ENCODE measurements at regions not wholly inside any gene's neighbourhood (a gene's known extent, or its start where the extent isn't known, plus 50 kb on each side); places are given as distances from the start of the nearest gene placed in this dataset.

DNA sequence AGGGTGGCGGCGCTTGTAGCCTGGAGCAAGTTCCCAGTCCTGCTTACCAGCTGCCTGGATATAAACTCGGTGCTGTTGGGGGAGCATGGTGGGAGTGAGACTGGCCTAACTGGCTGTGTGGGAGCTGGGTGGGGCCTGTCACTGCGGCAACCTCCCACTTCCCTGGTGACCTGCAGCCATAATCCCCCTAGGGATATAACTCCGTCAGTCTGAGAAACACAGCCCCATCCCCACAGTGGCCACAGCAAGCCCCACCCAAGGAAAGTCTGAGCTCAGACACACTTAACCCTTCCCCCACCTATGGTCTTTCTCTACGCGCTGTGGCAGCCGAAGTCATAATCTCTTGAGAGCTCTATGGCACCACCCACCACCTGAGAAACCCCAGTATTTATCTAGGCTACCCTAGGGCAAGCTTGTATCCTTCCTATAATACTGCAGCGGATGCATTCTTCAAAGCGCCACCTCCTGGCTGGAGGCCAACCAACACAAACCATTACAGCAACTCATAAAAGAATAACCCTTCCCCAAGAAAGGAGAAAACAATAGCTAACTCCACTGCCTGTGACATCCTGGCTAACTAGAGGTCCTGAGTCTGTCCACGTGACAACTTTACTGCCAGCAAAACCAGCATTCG is 57.4 kb downstream of the ZNF648 start:
- TF ChIP-seq ZFX (IDR thresholded peaks at IDR 0.05), result no peak
- TF ChIP-seq, protein P1, sequence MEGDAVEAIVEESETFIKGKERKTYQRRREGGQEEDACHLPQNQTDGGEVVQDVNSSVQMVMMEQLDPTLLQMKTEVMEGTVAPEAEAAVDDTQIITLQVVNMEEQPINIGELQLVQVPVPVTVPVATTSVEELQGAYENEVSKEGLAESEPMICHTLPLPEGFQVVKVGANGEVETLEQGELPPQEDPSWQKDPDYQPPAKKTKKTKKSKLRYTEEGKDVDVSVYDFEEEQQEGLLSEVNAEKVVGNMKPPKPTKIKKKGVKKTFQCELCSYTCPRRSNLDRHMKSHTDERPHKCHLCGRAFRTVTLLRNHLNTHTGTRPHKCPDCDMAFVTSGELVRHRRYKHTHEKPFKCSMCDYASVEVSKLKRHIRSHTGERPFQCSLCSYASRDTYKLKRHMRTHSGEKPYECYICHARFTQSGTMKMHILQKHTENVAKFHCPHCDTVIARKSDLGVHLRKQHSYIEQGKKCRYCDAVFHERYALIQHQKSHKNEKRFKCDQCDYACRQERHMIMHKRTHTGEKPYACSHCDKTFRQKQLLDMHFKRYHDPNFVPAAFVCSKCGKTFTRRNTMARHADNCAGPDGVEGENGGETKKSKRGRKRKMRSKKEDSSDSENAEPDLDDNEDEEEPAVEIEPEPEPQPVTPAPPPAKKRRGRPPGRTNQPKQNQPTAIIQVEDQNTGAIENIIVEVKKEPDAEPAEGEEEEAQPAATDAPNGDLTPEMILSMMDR (conservative IDR thresholded peaks at IDR 0.05), result no peak; the same call in 1 of the 2 replicates
- no peak overlapping the region for H3K27ac ChIP-seq

DNA sequence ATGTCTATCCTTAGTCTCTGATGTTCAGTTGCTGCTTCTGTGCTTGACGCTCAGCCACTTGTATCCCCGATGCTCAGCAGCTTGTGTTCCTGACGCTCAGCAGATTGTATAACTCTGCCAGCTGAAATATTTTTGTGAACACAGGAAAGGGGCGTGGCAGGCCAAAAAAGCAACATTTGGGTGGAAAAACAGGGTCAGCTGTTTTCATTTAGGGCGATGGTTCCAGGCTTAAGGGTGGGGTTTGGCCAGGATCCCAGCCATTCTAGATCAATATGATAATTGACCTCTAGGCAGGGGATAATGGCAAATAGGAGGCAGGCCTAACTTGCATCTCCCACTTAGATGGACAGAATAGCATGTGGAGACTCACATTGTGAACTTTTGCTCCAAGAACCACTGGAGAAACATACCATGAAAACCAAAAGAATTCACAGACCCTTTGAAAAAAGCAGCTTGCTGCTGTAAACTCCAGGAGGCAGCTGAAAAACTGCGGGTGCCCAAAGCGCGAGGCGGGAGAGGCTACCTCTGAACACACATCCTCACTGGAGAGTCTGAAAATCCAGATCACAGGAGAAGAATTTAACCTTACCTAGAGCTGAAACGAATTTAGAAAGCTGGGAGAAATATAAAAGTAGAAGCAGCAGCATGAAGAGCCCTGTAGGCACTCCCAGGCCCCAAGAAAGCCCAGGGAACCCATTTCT is 58.3 kb downstream of the ZNF648 start:
- TF ChIP-seq, protein P1 (conservative IDR thresholded peaks at IDR 0.05), result no peak
- no peak for TF ChIP-seq ZFX (IDR thresholded peaks at IDR 0.05)
- H3K27ac ChIP-seq, result no peak overlapping the region

DNA sequence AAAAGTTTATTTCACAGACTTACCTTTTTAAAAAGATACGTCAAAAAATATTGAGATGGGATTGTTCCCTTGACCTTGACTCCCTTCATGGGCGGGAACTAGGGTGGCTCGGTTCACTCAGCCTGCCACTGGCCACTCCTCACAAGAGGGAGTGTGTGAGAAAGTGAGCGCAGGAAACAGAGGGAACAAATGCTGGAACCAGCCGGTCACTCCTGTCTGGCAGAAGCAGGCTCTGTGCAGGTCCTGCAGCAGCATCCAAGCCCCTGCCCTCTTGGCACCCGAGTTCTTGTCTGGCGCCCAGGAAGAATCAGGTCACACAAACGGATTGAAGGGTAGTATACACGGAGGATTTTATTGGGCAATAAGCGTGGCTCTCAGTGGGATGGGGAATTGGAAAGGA is 58.9 kb downstream of the ZNF648 start:
- TF ChIP-seq, protein P1 (conservative IDR thresholded peaks at IDR 0.05), result no peak
- TF ChIP-seq ZFX (IDR thresholded peaks at IDR 0.05), result no peak
- no peak overlapping the region for H3K27ac ChIP-seq

DNA sequence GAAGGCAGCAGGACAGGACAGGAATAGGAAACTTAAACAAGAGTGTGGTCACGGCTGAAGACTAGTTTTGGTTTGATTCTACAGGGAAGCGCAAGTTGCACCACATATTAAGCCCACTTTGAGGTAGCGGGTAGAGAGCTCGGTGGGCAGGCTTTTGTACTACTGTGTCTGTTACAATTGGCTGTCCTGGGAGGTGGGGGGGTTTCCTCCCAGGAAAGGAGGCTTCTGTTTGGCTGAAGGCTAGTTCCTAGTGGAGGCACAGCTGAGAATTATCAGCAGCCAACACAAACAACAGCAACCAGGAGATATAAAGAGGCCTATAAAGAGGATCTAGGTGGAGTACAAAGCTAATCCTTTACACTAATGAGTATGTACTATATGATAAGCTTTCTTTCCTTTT is 62.7 kb downstream of the ZNF648 start:
- H3K27ac ChIP-seq, result no peak overlapping the region
- TF ChIP-seq, protein P1 (conservative IDR thresholded peaks at IDR 0.05), result no peak
- TF ChIP-seq ZFX (IDR thresholded peaks at IDR 0.05), result no peak

DNA sequence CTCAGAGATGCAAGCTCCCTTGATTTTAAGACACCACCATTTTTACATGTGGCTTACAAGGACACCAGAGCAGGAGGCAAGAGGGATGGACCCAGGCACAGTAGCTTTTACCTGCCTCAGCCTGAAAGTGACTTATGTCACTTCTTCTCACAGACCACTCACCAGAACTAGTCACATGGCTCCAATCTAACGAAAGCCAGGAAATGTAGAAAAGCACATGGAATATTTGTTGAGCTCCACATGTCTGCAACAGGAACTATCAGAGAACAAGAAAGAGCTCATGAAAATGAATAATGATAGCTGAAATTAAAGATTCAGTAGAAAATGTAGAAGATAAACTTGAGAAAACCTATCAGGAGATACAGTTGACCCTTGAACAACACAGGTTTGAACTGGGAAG is 69.4 kb downstream of the ZNF648 start:
- H3K27ac ChIP-seq, result no peak overlapping the region
- no peak for TF ChIP-seq ZFX (IDR thresholded peaks at IDR 0.05)
- TF ChIP-seq, protein P1 (conservative IDR thresholded peaks at IDR 0.05), result no peak

DNA sequence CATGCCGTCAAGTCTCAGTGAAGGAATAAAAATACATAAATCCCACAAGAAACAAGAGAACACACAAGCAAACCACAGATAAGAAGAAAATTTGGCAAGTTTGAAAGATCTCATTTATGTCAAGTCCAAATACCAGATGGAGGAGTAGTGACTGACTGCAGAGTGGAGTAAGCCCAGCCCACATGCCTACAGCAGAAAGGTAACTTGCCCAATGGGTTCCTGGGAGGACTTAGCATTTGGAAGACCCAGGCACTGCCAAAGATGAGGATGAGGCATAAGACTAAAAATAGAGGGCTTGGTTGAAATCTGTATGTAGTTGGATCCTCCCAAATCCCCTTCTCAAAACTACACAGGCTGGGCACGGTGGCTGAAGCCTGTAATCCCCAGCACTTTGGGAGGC is 70.8 kb downstream of the ZNF648 start:
- TF ChIP-seq, protein P1 (conservative IDR thresholded peaks at IDR 0.05), result no peak
- TF ChIP-seq ZFX (IDR thresholded peaks at IDR 0.05), result no peak
- H3K27ac ChIP-seq, result no peak overlapping the region

DNA sequence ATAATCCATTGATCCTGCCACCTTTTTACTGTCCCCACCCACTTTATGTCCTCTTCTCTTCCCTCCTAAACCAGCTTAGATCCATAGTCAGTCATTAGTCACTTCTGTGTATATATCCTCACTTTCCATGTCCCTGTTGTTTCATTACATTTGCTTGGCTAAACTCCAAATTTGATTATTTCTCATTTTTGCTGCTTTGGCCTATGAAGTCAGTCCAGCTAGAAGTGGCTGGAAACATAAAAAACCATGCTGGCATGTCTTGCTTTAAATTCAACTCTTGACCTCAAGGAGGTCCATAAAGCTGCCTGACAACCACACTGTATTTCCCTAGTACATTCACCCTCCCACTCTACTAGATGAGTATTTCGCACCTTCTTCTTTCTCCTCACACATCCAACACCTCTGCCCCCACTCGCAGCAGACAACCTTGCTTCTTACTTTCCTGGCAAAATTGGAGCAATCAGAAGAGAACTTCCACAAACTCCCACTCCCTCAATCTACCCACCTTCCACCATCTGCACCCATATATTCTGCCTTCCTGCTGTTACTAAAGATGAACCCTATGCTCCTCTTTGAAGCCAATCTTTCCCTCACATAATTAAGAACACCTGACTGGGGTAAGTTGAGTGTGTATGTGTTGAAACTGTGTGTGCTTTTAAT is 72.1 kb downstream of the ZNF648 start:
- no peak overlapping the region for H3K27ac ChIP-seq
- no peak for TF ChIP-seq ZFX (IDR thresholded peaks at IDR 0.05)
- TF ChIP-seq, protein P1 (conservative IDR thresholded peaks at IDR 0.05), result no peak
